ENCODE measurements at regions not wholly inside any gene's neighbourhood (a gene's known extent, or its start where the extent isn't known, plus 50 kb on each side); places are given as distances from the start of the nearest gene placed in this dataset.
"Not testable (repeated sequence)": the region's sequence is repeated elsewhere in the genome, so short reads cannot be mapped to it uniquely, and the experiment has no call there.

- POLR2A ChIA-PET; DNase-seq; H3K27me3 ChIP-seq (replicated peaks in 2 of 5; ENCODE audit: control insufficient read depth in 4 of 5, insufficient read depth in 5 of 5, low read length in 4 of 5); H3K36me3 ChIP-seq (ENCODE audit: control insufficient read depth in 4 of 4, insufficient read depth in 4 of 4, low read length in 3 of 4); H3K27ac ChIP-seq (ENCODE audit: insufficient read depth in 1 of 2, low read depth in 1 of 2, low read length in 2 of 2, poor library complexity in 1 of 2, severe bottlenecking in 2 of 2); H3K4me1 ChIP-seq (ENCODE audit: control extremely low read depth in 1 of 4, control insufficient read depth in 4 of 4, insufficient read depth in 4 of 4, low read length in 3 of 4); CTCF ChIA-PET; H3K9me3 ChIP-seq (ENCODE audit: control extremely low read depth in 1 of 5, control insufficient read depth in 4 of 5, insufficient read depth in 2 of 5, low read depth in 1 of 5, low read length in 4 of 5); H3K4me3 ChIP-seq (ENCODE audit: control insufficient read depth in 1 of 7, extremely low read depth in 1 of 7, insufficient read depth in 4 of 7, low read depth in 2 of 7, low read length in 6 of 7): not testable (repeated sequence)
- WGBS (ENCODE audit: insufficient coverage) = 100% methylated on average over 2 of the region's 3 CpGs
Observed at GRCh38 chr2:146969703-146970102, 875.1 kb upstream of the ACVR2A start.

GRCh38 chr2:146964494-146964893 lies 880.3 kb upstream of the ACVR2A start:
- Histone ChIP-seq H3K4me3 (ENCODE audit: control insufficient read depth in 1 of 7, extremely low read depth in 1 of 7, insufficient read depth in 4 of 7, low read depth in 2 of 7, low read length in 6 of 7) (no peak overlapping the region), H3K36me3 (ENCODE audit: control insufficient read depth in 4 of 4, insufficient read depth in 4 of 4, low read length in 3 of 4) (no peaks in the 10 kb centered on the region), H3K9me3 (ENCODE audit: control extremely low read depth in 1 of 5, control insufficient read depth in 4 of 5, insufficient read depth in 2 of 5, low read depth in 1 of 5, low read length in 4 of 5) (no peaks in the 10 kb centered on the region), H3K27ac (ENCODE audit: insufficient read depth in 1 of 2, low read depth in 1 of 2, low read length in 2 of 2, poor library complexity in 1 of 2, severe bottlenecking in 2 of 2) (no peak overlapping the region), H3K4me1 (ENCODE audit: control extremely low read depth in 1 of 4, control insufficient read depth in 4 of 4, insufficient read depth in 4 of 4, low read length in 3 of 4) (no peaks in the 10 kb centered on the region), H3K27me3 (replicated peaks in 2 of 5; ENCODE audit: control insufficient read depth in 4 of 5, insufficient read depth in 5 of 5, low read length in 4 of 5) (peaks cover 0 to 2% (median 0%) of the 10 kb centered on the region in 5 experiments)
- no CpG with 5 or more reads among the region's 1 CpG for WGBS (ENCODE audit: insufficient coverage)
- DNase-seq = no peak
- ChIA-PET POLR2A (no interaction called here), CTCF (no interaction called here)

GRCh38 chr2:146954544-146954943 lies 890.3 kb upstream of the ACVR2A start:
- DNase-seq = no peak
- POLR2A ChIA-PET = no interaction called here
- H3K4me1 ChIP-seq (ENCODE audit: control extremely low read depth in 1 of 4, control insufficient read depth in 4 of 4, insufficient read depth in 4 of 4, low read length in 3 of 4) = no peaks in the 10 kb centered on the region
- no peaks in the 10 kb centered on the region for H3K9me3 ChIP-seq (ENCODE audit: control extremely low read depth in 1 of 5, control insufficient read depth in 4 of 5, insufficient read depth in 2 of 5, low read depth in 1 of 5, low read length in 4 of 5)
- H3K27me3 ChIP-seq (replicated peaks in 2 of 5; ENCODE audit: control insufficient read depth in 4 of 5, insufficient read depth in 5 of 5, low read length in 4 of 5) = no peaks in the 10 kb centered on the region
- CTCF ChIA-PET = no interaction called here
- no peaks in the 10 kb centered on the region for H3K36me3 ChIP-seq (ENCODE audit: control insufficient read depth in 4 of 4, insufficient read depth in 4 of 4, low read length in 3 of 4)
- no peak overlapping the region for H3K27ac ChIP-seq (ENCODE audit: insufficient read depth in 1 of 2, low read depth in 1 of 2, low read length in 2 of 2, poor library complexity in 1 of 2, severe bottlenecking in 2 of 2)
- no peak overlapping the region for H3K4me3 ChIP-seq (ENCODE audit: control insufficient read depth in 1 of 7, extremely low read depth in 1 of 7, insufficient read depth in 4 of 7, low read depth in 2 of 7, low read length in 6 of 7)
- 100% methylated on average over 1 of the region's 5 CpGs for WGBS (ENCODE audit: insufficient coverage)

DNA sequence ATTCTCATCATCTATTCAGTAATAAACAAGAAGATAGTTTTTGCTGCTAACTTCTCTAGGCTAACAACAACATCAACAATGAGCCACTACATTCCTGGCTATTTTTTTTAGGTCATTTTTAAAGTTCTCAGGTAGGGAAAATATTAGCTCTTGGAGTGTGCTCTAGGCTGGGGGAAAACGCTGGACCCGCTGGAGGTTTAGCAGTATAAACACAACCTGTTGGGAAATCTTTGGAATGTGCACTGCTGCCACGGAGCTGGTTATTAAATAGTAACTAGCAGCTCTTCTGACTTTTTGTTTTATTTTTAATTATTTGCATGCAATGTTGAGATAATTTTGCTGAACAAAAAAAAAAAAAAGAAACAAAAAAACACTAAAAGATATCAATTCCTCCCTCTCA lies 892.1 kb upstream of the ACVR2A start:
- ChIA-PET POLR2A (no interaction called here), CTCF (no interaction called here)
- H3K4me1 ChIP-seq (ENCODE audit: control extremely low read depth in 1 of 4, control insufficient read depth in 4 of 4, insufficient read depth in 4 of 4, low read length in 3 of 4) = no peaks in the 10 kb centered on the region
- no peaks in the 10 kb centered on the region for H3K36me3 ChIP-seq (ENCODE audit: control insufficient read depth in 4 of 4, insufficient read depth in 4 of 4, low read length in 3 of 4)
- no peaks in the 10 kb centered on the region for H3K27me3 ChIP-seq (replicated peaks in 2 of 5; ENCODE audit: control insufficient read depth in 4 of 5, insufficient read depth in 5 of 5, low read length in 4 of 5)
- 100% methylated on average over 1 of the region's 3 CpGs for WGBS (ENCODE audit: insufficient coverage)
- DNase-seq = no peak
- no peaks in the 10 kb centered on the region for H3K9me3 ChIP-seq (ENCODE audit: control extremely low read depth in 1 of 5, control insufficient read depth in 4 of 5, insufficient read depth in 2 of 5, low read depth in 1 of 5, low read length in 4 of 5)
- no peak overlapping the region for H3K27ac ChIP-seq (ENCODE audit: insufficient read depth in 1 of 2, low read depth in 1 of 2, low read length in 2 of 2, poor library complexity in 1 of 2, severe bottlenecking in 2 of 2)
- no peak overlapping the region for H3K4me3 ChIP-seq (ENCODE audit: control insufficient read depth in 1 of 7, extremely low read depth in 1 of 7, insufficient read depth in 4 of 7, low read depth in 2 of 7, low read length in 6 of 7)

DNA sequence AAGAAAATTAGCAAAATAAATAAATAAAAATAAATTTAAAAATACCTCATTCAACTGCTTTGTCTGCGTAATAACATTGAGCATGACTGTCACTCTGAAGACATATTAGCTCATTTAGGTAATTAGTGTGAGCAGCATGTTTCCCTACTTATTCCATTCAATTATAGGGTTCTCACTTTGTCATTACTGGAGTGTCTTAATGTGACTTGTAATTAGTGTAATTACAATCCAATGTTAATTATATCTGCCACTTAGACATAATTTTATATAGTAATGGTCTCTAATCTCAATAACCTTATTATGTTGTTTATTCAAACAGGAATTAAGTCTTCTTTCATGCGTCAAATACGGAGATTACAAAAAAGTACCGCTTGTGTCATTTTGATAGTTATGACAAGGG lies 893.9 kb upstream of the ACVR2A start:
- H3K4me1 ChIP-seq (ENCODE audit: control extremely low read depth in 1 of 4, control insufficient read depth in 4 of 4, insufficient read depth in 4 of 4, low read length in 3 of 4) = no peaks in the 10 kb centered on the region
- POLR2A ChIA-PET = no interaction called here
- H3K27ac ChIP-seq (ENCODE audit: insufficient read depth in 1 of 2, low read depth in 1 of 2, low read length in 2 of 2, poor library complexity in 1 of 2, severe bottlenecking in 2 of 2) = no peak overlapping the region
- 100% methylated on average over 3 of the region's 4 CpGs for WGBS (ENCODE audit: insufficient coverage)
- H3K9me3 ChIP-seq (ENCODE audit: control extremely low read depth in 1 of 5, control insufficient read depth in 4 of 5, insufficient read depth in 2 of 5, low read depth in 1 of 5, low read length in 4 of 5) = no peaks in the 10 kb centered on the region
- H3K36me3 ChIP-seq (ENCODE audit: control insufficient read depth in 4 of 4, insufficient read depth in 4 of 4, low read length in 3 of 4) = no peaks in the 10 kb centered on the region
- no peak overlapping the region for H3K4me3 ChIP-seq (ENCODE audit: control insufficient read depth in 1 of 7, extremely low read depth in 1 of 7, insufficient read depth in 4 of 7, low read depth in 2 of 7, low read length in 6 of 7)
- DNase-seq = no peak
- no peaks in the 10 kb centered on the region for H3K27me3 ChIP-seq (replicated peaks in 2 of 5; ENCODE audit: control insufficient read depth in 4 of 5, insufficient read depth in 5 of 5, low read length in 4 of 5)
- CTCF ChIA-PET = no interaction called here

GRCh38 chr2:146950361-146950760 lies 894.5 kb upstream of the ACVR2A start:
- WGBS (ENCODE audit: insufficient coverage) = no CpG with 5 or more reads among the region's 3 CpGs
- no peak overlapping the region for H3K4me3 ChIP-seq (ENCODE audit: control insufficient read depth in 1 of 7, extremely low read depth in 1 of 7, insufficient read depth in 4 of 7, low read depth in 2 of 7, low read length in 6 of 7)
- CTCF ChIA-PET = no interaction called here
- POLR2A ChIA-PET = no interaction called here
- DNase-seq = no peak
- no peaks in the 10 kb centered on the region for H3K9me3 ChIP-seq (ENCODE audit: control extremely low read depth in 1 of 5, control insufficient read depth in 4 of 5, insufficient read depth in 2 of 5, low read depth in 1 of 5, low read length in 4 of 5)
- H3K4me1 ChIP-seq (ENCODE audit: control extremely low read depth in 1 of 4, control insufficient read depth in 4 of 4, insufficient read depth in 4 of 4, low read length in 3 of 4) = no peaks in the 10 kb centered on the region
- peaks cover 0 to 2% (median 0%) of the 10 kb centered on the region in 5 experiments for H3K27me3 ChIP-seq (replicated peaks in 2 of 5; ENCODE audit: control insufficient read depth in 4 of 5, insufficient read depth in 5 of 5, low read length in 4 of 5)
- H3K27ac ChIP-seq (ENCODE audit: insufficient read depth in 1 of 2, low read depth in 1 of 2, low read length in 2 of 2, poor library complexity in 1 of 2, severe bottlenecking in 2 of 2) = no peak overlapping the region
- no peaks in the 10 kb centered on the region for H3K36me3 ChIP-seq (ENCODE audit: control insufficient read depth in 4 of 4, insufficient read depth in 4 of 4, low read length in 3 of 4)

GRCh38 chr2:146949400-146949799 lies 895.4 kb upstream of the ACVR2A start:
- no peak for DNase-seq
- no peaks in the 10 kb centered on the region for H3K36me3 ChIP-seq (ENCODE audit: control insufficient read depth in 4 of 4, insufficient read depth in 4 of 4, low read length in 3 of 4)
- H3K27me3 ChIP-seq (replicated peaks in 2 of 5; ENCODE audit: control insufficient read depth in 4 of 5, insufficient read depth in 5 of 5, low read length in 4 of 5) = peaks cover 0 to 2% (median 0%) of the 10 kb centered on the region in 5 experiments
- H3K9me3 ChIP-seq (ENCODE audit: control extremely low read depth in 1 of 5, control insufficient read depth in 4 of 5, insufficient read depth in 2 of 5, low read depth in 1 of 5, low read length in 4 of 5) = no peaks in the 10 kb centered on the region
- ChIA-PET POLR2A (no interaction called here), CTCF (no interaction called here)
- H3K4me3 ChIP-seq (ENCODE audit: control insufficient read depth in 1 of 7, extremely low read depth in 1 of 7, insufficient read depth in 4 of 7, low read depth in 2 of 7, low read length in 6 of 7) = no peak overlapping the region
- no peak overlapping the region for H3K27ac ChIP-seq (ENCODE audit: insufficient read depth in 1 of 2, low read depth in 1 of 2, low read length in 2 of 2, poor library complexity in 1 of 2, severe bottlenecking in 2 of 2)
- H3K4me1 ChIP-seq (ENCODE audit: control extremely low read depth in 1 of 4, control insufficient read depth in 4 of 4, insufficient read depth in 4 of 4, low read length in 3 of 4) = no peaks in the 10 kb centered on the region
- 83% methylated on average over 1 of the region's 2 CpGs for WGBS (ENCODE audit: insufficient coverage)

All from common myeloid progenitor, CD34-positive (primary cell).